ENCODE measurements at regions not wholly inside any gene's neighbourhood (a gene's known extent, or its start where the extent isn't known, plus 50 kb on each side); places are given as distances from the start of the nearest gene placed in this dataset.
"Not testable (repeated sequence)": the region's sequence is repeated elsewhere in the genome, so short reads cannot be mapped to it uniquely, and the experiment has no call there.

GRCh38 chr10:47711428-47711827, 52.0 kb downstream of the SYT15B start:
- H3K4me3 ChIP-seq (replicated peaks; ENCODE audit: low read depth, low read length); DNase-seq (ENCODE audit: low read depth): not testable (repeated sequence)

GRCh38 chr10:47710443-47710842, 52.9 kb downstream of the SYT15B start:
- not testable (repeated sequence) for H3K4me3 ChIP-seq (replicated peaks; ENCODE audit: low read depth, low read length); DNase-seq (ENCODE audit: low read depth)

- H3K4me3 ChIP-seq (replicated peaks; ENCODE audit: low read depth, low read length), result peak overlapping the region; percentile 34
- DNase-seq (ENCODE audit: low read depth), result peak; percentile 19
Observed at GRCh38 chr10:47705698-47706414, 57.5 kb downstream of the SYT15B start.

DNA sequence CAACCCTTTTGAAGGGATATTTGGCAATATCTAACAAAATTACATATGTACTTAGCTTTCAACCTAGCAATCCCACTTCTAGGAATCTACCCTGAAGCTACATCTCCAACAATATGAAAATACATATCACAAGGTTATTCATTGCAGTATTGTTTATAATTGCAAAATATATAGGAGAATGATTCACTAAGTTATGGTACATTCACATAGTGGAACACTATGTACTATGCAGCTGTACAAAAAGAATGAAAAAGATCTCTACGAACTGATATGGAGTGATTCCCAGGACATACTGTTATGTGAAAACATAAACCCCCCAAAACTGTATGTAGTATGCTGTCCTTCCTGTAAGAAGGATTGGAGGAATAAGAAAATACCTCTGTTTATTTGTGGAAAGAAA, 62.1 kb downstream of the SYT15B start:
- peak; percentile 70 for DNase-seq (ENCODE audit: low read depth)
- H3K4me3 ChIP-seq (replicated peaks; ENCODE audit: low read depth, low read length), result not testable (repeated sequence)

DNA sequence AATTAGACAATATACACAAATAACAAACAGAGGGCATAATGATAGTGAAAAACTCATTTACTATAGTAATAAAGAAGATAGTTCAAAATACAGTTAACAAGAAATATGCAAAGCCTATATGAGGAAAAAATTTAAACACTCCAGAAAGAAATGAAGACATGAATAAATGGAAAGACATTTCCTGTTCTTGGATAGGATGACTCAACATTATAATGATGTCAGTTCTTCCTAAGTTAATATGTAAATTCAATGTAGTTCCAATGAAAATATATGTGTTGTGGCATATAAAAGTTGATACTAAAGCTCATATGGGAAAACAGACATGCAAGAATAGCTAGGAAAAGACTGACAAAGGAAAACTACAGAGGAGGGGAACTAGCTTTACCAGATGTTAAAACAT, 63.5 kb downstream of the SYT15B start:
- DNase-seq (ENCODE audit: low read depth), result peak; percentile 33

DNA sequence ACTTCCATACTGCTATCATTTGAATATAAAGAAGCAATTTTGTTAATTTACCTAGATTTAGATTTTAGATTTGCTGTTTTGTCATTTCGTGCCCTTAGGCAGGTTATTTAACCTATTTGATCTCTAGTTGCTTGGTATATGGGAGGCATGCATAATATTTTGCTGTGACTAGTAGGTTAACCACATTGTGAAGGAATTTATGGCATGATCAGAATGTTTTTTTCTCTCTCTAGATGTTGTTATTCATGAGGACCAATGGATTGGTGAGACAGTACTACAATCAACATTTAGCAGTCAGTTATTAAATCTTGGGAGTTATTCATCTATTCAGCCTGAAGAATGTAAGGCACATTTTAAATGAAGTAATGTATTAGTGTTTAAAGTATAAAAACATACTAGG, 67.2 kb downstream of the SYT15B start:
- H3K4me3 ChIP-seq (replicated peaks; ENCODE audit: low read depth, low read length); DNase-seq (ENCODE audit: low read depth): not testable (repeated sequence)

More for the DNA sequence above, 63.5 kb downstream of the SYT15B start:
- H3K4me3 ChIP-seq (replicated peaks; ENCODE audit: low read depth, low read length), result not testable (repeated sequence)

DNA sequence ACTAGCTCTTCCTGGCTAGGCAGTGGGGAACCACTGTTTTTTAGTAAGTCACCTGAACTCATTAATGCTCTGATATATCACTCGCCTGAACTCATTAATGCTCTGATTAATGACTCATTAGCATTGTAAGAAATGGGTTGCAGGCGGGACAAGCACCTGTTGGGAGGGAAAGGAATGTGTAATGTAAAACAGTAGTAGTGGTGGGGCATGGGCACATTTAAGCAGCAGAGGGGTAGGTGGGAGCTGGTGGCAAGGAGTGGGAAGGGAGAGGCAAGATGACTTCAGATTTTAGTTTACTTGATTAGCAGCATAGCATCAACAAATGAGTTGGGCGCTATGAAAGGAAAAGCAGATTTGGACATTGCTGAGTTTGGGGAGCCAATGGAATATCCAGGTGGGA, 68.2 kb downstream of the SYT15B start:
- H3K4me3 ChIP-seq (replicated peaks; ENCODE audit: low read depth, low read length); DNase-seq (ENCODE audit: low read depth): not testable (repeated sequence)

DNA sequence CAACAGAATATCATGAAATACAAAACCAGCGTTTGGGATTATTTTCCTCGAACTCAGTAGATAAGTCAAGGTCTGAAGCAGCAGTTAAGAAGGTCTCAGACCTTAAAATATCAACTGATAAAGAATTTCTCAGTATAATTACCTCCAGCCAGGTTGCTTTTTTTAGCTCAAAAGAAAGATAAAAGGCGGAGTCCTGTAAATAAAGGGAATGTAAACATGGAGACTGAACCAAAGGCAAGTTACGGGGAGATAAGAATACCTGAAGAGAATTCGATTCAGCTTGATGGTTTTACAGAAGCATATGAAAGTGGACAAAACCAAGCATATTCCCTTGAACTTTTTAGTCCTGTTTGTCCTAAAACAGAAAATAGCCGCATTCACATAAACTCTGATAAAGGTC, 73.1 kb downstream of the SYT15B start:
- H3K4me3 ChIP-seq (replicated peaks; ENCODE audit: low read depth, low read length); DNase-seq (ENCODE audit: low read depth): not testable (repeated sequence)

- H3K4me3 ChIP-seq (replicated peaks; ENCODE audit: low read depth, low read length); DNase-seq (ENCODE audit: low read depth): not testable (repeated sequence)
Observed at GRCh38 chr10:47683826-47684475, 79.4 kb downstream of the SYT15B start.

GRCh38 chr10:47681638-47681990, 81.8 kb downstream of the SYT15B start:
- not testable (repeated sequence) for DNase-seq (ENCODE audit: low read depth)

DNA sequence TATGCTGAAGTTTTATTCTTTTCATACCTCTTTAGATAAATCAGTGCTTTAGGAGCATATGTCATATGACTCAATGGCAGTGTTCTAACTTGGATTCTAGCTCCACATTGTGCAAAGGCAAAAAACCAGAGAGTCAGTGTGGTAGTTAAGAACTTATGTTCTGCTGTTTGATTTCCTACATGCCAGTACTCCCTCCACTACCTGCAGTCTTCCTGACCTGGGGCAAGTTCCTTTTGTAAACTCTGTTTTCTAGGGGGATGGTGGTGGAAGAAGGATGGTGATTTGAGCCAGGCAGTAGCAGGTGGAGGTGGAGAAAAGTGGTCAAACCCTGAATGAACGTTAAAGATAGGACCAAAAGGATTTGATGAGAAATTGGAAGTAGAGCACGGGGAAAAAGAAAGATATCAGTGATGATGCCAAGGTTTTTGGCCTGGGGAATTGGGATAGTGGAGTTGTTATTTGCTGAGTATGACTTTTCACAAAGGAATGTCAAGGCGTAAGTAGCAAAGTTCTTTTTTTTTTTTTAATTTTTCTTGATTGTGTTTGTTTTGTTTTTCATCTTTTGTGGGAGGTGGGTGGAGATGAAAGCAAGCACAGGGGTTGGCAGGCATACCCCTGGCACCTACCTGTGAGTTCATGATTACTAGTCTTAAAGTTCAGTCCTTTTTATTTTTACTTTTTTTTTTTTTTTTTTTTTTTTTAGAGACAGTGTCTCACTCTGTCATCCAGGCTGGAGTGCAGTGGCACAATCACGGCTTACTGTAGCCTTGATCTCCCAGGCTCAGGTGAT, 82.3 kb downstream of the SYT15B start:
- not testable (repeated sequence) for H3K4me3 ChIP-seq (replicated peaks; ENCODE audit: low read depth, low read length); DNase-seq (ENCODE audit: low read depth)

More at GRCh38 chr10:47681638-47681990, 81.8 kb downstream of the SYT15B start:
- H3K4me3 ChIP-seq (replicated peaks; ENCODE audit: low read depth, low read length), result not testable (repeated sequence)

GRCh38 chr10:47676102-47676501, 87.3 kb downstream of the SYT15B start:
- H3K4me3 ChIP-seq (replicated peaks; ENCODE audit: low read depth, low read length); DNase-seq (ENCODE audit: low read depth): not testable (repeated sequence)

DNA sequence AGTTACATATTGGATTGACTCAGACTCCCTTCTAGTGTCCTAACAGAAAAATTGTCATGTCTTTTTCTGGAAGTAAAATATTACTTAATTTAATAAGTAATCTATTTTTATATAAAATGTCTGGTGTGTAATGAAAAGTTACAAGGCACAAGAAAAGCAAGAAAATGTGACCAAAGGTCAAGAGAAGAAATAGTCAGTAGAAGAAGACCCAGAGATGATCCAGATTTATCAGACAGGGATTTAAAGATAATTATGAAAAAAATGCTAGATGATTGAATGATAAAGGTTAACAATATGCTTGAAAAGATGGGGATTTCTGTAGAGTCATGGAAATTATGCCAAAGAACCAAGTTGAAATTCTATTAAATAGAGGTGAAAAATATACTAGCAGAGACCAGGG, 87.8 kb downstream of the SYT15B start:
- DNase-seq (ENCODE audit: low read depth); H3K4me3 ChIP-seq (replicated peaks; ENCODE audit: low read depth, low read length): not testable (repeated sequence)

- H3K4me3 ChIP-seq (replicated peaks; ENCODE audit: low read depth, low read length); DNase-seq (ENCODE audit: low read depth): not testable (repeated sequence)
Observed at GRCh38 chr10:47673128-47673527, 90.3 kb downstream of the SYT15B start.

GRCh38 chr10:47670857-47671256, 92.5 kb downstream of the SYT15B start:
- not testable (repeated sequence) for DNase-seq (ENCODE audit: low read depth); H3K4me3 ChIP-seq (replicated peaks; ENCODE audit: low read depth, low read length)

- H3K4me3 ChIP-seq (replicated peaks; ENCODE audit: low read depth, low read length); DNase-seq (ENCODE audit: low read depth): not testable (repeated sequence)
Observed at GRCh38 chr10:47661955-47662577, 101.3 kb downstream of the SYT15B start.

DNA sequence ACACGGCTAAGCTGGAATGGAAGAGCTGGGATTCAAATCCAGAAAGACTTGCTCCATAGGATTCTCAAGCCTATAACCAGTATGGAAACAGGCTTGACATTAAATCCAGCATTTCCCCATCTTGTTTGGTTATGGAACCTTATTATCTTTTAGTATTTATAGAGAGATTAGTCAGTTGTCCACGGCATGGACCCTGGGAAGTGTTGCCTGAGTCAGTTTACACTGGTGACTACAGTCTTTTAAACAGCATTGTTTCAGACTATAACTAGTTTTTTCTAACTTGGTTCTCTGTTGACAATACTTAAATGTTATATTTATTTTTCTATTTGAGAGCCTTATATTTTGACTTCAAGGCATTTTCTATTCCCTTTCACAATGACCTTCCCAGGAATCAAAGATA, 106.7 kb downstream of the SYT15B start:
- DNase-seq (ENCODE audit: low read depth); H3K4me3 ChIP-seq (replicated peaks; ENCODE audit: low read depth, low read length): not testable (repeated sequence)

DNA sequence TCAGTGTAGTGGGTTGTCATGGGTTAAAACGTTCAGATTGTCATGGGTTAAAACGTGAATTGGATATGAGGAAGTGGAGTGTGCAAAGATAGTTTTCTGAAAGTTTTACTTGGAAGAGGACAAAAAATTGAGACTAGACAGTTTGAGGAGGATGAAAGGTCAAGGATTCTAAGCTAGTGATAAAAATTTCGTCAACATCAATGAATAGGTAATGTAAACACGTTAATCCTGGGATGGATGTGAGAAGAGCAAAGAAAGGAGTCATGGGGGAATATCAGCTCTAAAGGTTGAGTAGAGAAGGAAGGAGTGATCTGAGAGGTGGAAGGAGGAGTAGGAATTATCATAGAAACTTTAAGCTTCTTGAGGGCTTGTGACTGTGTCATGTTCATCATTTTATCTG, 109.2 kb downstream of the SYT15B start:
- DNase-seq (ENCODE audit: low read depth); H3K4me3 ChIP-seq (replicated peaks; ENCODE audit: low read depth, low read length): not testable (repeated sequence)

DNA sequence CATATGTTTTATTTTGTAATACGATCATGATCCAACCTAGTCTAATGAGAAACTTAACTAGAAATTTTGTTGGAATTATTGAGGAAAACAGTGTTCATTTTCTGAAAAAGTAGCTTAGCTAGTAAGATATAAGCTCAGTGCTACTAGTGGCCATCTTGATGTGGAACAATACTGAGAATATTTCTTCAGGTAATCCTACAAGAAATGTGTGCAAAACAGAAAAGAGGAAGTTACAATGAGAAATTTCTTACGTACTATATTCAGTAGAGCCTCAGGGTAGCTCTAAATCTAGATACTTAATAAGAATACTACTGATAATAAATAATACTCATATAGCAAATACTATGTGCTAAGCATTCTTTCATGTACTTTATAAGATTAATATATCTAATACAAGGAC, 114.8 kb downstream of the SYT15B start:
- H3K4me3 ChIP-seq (replicated peaks; ENCODE audit: low read depth, low read length); DNase-seq (ENCODE audit: low read depth): not testable (repeated sequence)

Measured in fibroblast of pulmonary artery (primary cell).